ENCODE measurements at regions not wholly inside any gene's neighbourhood (a gene's known extent, or its start where the extent isn't known, plus 50 kb on each side); places are given as distances from the start of the nearest gene placed in this dataset.

DNA sequence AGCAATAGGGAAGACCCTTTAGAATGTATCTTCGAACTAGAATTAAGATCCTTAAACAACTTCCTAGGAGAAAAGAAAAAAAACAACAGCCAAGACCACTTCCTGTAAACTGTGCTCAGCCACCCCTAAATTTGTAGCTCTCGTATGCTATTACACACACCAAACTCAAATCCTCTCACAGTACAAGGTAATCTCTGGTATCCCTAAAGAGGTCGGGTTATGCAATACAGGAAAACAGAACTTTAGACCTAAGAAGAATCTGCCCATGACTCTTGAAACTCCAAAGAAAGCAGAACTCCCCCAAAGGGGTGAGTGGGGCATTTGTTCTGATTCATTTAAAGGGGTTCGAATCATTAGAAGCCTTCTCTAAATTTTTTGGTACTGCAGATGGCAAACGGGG, 170.9 kb upstream of the CASK start:
- no peak for DNase-seq

DNA sequence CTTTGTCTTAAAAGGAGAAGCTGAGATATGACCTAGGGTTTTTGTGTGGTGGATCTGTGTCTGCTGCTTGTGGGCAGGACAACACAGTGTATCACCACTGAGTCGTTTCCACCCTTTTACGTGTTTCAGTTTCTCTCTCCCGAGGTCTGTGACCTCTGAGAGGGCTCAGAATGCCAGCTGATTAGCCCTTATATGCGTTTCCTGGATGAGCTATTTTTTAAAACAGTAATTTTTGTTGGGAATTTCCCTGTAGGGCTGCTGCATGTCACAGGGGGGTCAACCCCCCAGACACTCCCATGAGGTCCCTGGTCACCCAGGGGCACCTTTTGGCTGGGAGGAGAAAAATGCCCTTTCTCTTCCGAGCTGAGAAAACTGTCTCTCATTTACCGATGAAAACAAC, 170.4 kb upstream of the CASK start:
- DNase-seq = no peak

DNA sequence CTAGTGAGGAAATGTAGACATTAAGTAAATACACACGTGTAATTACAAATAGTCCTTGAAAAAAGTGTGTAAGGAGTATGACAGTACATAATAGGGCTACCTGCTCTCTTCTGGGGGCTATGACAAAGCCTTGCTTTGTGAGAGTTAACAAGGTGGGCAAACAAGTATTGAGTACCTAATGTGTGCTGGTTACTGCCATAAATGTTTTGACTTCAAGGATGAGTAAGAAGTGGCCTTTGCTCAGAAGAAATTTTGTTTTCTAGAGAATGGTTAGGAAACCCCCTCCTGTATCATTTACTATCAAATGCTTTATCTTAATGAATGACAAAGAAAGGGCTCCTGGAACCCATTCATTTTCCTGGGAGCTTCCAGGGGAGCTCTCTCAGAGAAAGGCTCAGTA, 167.0 kb upstream of the CASK start:
- DNase-seq = no peak

DNA sequence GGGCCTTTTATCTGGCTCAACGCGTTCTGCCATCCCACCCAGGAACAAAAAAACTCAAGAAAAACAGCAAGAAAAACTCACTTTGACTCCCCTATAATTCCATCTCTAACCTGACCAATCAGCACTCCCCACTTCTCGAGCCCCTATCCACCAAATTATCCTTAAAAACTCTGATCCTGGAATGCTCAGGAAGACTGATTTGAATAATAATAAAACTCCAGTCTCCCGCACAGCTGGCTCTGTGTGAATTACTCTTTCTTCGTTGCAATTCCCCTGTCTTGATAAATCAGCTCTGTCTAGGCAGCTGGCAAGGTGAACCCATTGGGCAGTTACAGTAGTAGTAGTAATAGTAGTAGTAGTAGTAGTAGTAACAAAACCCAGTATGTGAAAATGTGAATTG, 165.7 kb upstream of the CASK start:
- no peak for DNase-seq

DNA sequence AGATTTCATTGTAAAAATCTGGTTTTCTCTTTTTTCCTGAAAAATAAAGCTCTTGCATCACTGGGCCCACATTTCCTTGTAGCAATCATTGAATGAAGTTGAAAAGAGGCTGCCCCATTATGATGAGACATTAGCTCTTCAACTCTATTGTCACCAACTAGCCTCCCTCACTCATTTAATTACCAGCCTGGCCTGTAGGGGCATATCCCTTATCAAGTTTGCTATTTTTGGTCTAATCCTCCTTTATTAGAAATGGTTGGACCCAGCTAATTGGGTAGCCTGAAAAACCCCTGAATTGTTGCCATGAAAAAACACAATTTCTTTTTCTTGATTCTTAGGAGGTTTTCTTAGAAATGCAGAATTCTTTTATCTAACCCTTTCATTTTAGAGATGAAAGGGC, 164.6 kb upstream of the CASK start:
- no peak for DNase-seq

DNA sequence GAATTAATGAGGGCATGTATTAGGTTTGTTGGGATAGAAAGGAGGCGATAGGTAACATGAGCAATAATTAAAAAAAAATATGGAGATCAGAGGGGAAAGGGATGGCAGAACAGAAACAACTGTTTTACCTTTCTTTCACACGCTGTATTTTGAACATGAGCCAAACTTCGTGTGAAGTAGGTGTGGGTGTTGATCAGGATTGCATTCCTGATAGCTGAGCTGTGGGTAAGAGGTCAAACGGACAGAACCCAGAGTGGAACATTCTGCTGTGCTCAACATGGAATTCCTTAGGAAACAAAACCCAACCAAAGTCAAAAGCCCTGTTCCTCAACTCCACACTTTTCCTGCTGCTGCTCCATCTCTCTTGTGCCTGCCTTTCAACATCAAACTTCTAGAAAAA, 162.5 kb upstream of the CASK start:
- DNase-seq = no peak

DNA sequence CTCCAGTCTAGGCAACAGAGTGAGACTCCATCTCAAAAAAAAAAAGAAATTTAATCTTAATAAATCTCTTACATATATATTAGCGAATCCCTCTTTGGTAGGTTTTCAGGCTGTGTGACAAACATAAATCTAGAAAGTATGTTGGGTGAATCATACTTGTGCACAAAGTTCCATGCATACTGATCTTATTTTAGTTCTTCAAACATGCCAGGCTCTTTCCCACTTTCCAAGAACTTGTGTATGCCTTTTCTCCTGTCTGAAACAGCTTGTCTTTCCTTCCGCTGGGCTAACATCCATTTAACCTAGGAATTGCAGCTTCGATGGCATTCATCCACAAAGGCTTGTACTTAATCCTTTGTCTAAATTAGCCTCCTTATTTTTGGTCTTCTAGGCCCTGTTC, 156.6 kb upstream of the CASK start:
- DNase-seq = no peak

DNA sequence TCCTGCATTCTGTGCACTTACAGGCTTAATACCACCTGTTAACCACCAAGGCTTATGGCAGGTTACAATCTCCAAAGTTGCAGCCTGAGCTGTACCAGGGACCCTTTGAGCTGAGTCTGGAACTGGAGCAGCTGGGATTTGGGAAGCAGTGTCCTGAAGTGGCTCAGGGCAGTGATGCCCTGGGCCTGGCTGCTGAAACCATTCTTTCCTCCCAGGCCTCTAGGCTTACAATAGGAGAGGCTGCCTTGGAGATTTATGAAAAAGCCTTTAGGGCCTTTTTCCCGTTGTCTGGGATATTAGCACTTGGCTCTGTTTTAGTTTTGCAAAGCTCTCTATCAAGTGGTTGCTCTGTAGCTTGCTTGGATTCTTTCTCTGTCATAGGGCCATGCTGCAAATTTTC, 154.3 kb upstream of the CASK start:
- DNase-seq = no peak

DNA sequence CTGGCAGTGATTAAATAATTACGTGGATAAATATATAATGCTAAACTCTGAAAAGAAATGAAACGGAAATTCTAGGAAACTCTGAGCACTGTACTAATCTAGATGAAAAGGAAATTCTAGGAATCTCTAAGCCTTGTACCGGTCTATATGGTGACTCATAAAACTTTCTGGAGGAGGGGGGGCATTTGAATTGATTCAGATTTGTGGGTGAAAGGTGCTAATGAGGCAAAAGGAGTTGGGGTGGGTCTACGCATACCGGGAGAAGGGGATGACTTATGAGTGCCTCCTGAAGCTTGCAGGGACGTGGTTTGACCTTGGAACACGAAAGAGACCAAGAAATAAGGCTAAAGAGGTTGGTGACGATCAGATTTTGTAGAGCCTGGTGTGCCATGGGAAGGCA, 151.7 kb upstream of the CASK start:
- DNase-seq = no peak

DNA sequence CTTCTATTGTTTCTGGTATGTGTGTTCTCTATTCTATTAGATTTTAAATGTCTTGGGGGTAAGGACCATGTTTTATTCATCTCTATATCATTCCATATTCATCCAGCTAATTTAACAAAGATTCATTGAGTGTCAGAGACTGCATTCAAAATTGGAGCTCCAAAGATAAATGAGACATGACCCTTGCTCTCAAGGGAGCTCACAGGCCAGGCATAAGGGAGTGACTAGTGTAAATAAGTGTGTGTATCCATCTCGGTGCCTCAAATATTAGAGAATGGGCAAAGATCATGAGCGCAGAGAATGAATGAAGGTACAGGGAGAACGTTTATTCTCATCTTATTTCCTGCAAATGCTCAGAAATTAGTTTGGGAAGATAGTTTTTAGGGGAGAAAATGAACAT, 150.1 kb upstream of the CASK start:
- no peak for DNase-seq

DNA sequence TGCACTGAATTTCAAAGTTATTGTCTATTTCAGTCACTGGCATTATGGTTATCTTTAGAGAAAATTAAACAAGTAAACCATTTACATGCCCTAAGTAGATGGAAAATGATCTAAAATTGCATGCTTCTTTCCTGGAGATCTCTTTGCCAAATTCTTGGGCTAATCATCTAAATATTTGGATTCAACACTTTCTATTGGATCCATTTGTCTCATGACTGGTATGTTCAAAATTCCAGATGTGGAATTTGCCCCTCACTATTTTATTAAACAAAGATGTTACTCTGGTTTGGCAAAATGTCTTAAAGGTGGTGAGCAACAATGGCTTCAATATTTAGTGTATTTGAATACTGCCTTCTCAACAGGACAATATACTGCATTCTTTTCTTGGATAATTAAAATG, 147.5 kb upstream of the CASK start:
- no peak for DNase-seq

DNA sequence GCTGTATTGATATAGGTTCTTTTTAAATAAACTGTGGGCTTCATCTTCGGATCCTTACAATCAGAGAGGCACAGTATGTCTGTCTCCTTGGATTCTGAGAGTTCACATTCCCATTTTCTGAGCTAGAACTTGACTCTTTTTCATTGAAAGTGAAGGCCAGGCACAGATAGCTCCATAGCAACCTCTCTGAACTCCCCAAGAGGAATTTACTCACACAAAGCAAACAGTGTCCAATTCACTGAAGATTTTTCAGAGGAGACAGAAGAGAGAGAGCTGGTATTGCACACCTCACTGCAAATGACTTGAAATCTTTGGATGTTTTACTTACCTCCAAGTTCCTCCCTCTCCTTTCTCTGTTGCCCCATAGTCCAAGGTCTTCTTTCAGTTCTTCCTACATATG, 130.9 kb upstream of the CASK start:
- DNase-seq = no peak

DNA sequence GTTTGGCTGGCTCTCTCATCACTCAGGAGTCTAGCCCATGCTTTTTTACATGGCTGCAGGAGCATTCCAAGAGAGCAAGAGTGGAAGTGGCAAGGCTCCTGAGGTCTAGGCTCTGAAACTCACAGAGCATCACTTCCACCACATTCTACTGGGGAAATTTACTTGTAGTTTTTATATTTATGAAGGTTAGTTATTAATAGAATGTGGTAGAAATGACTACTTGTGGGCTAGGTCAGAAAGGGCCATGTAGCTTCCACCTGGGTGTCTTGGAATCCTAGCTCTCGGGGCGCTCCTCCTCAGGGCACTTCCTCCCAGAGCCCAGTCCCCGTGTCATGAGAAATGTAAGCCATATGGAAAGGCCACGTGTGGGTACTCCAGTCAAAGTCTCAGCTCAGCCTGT, 127.0 kb upstream of the CASK start:
- no peak for DNase-seq

DNA sequence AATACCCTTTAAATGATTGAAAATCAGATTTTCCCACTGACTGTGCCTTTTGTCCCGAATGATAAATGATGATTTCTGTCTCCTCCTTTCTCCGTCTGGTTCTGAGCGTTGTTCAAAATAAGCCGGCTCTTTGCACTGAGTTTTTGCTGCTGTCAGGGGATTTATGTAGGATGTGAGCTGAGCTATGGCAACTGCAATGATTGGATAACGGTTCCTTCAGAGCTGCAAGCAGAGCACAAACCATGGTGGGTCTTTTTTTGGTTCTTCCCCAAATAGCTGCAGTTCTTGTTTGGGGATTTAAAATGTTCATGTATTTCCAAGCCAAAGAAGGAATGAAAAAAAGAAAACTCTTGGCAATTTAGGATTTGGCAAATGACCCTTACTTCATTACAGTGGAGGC, 124.5 kb upstream of the CASK start:
- DNase-seq = no peak

DNA sequence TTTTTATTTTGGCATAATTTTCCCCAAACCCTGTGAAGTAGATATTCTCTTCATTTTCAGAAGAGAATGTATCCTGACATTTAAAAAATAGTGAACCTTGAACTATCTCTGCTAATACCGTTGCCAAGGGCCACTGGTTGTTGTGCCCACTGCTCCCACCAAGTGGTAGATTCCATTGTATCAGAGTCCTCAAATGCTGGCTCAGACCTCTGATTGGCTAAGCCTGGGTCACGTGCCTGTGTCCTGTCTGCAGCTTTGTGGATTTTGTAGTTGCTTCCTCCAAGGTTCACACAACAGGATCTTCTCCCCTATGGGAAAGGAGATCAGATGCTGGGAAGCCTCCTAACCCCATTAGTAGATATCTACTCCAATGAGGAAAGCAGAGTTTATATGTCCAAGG, 104.8 kb upstream of the CASK start:
- no peak for DNase-seq

DNA sequence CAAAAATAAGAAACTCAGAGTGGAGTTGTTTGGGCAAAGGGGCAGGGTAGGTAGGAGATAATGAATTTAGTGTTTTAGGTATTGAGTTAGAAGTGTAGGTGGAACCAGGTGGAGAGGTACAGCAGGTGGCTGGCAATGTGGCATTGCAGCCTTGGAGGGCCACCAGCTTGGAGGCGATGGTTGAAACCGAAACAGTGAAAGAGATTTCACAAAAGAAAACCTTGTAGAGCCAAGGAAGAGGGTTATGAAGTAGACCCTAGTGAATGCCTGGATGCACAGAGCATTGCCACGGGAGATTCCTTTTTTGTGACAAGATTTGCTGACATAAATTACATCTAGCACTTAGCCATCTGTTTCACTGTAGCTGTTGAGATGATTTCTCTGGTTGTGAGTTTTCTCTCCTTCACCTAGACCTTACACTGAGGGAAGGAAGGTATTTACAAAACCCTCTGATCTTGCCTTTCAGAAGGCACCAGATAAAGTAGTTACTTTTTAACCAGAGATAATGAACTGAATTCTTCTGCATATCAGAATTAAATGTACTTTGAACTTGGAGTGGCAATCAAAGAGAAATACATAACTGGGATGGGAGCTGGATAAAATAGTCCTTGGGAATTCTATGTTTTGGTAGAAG, 104.1 kb upstream of the CASK start:
- DNase-seq = no peak

DNA sequence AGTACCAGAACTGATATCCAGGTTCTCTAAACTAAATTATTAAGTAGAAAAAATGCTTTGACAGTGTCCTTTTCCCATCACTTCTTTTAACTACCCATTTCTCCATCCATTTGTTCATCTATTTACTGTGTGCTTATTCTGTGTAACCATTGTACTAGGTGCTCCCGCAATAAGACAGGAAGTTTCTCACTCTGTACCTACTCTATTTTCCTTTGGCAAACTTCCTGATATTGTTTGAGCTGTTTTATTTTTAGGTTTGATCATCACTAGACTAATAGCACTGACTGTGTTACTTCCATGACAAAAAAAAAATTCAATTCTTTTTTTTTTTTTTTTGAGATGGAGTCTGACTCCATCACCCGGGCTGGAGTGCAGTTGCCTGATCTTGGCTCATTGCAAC, 102.5 kb upstream of the CASK start:
- no peak for DNase-seq

DNA sequence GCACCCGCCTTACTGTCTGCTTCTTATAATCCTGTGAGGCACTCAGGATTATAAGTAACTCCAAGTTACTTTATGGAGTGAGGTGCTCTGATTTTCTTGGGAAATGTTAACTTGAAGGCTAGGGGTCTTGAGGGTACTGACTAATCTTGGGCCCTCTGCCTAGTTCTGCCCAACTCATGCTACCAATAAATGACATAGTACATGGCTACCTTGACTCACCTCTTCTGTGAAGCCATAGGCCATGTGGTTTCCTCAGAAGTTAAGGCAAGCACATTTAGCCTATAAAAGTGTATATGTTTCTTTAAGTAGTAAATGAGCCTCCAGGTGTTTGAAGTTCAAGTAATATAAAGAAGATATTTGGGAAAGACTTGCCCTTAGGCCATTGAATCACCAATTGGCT, 99.8 kb upstream of the CASK start:
- DNase-seq = no peak

DNA sequence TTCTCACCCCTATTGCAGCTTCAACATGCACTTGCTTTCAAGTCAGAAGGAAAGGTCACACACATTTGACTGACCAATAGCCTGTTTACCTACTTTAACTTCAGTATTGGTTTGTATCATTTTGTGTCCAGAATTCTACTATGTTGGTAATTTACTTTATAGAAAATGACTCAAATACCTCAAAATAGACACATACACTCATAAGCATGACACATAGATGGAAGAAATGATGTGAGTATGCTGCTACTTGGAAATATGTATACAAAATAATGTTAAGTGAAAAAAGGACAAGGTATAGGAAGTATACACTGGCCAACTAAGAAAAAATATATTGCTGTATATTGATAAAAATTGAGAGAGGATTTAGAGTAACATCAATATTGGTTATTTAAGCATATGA, 98.8 kb upstream of the CASK start:
- no peak for DNase-seq

DNA sequence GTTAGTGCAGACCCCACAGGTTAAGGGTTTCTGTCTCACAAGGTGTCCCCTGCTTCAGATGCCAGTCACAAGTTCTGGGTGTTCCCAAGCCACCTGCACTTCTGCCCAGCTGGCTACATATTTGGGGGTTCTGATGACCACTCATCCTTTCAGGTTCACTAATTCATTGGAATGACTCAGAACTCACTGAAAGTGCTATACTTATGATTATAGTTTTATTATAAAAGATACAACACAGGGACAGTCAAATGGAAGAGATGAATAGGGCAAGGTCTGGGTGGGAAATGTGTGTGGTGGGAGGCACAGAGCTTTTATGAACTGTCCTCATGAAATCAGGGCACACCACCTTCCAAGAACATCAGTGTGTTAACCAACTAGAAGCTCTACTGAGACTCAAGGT, 97.7 kb upstream of the CASK start:
- no peak for DNase-seq

DNA sequence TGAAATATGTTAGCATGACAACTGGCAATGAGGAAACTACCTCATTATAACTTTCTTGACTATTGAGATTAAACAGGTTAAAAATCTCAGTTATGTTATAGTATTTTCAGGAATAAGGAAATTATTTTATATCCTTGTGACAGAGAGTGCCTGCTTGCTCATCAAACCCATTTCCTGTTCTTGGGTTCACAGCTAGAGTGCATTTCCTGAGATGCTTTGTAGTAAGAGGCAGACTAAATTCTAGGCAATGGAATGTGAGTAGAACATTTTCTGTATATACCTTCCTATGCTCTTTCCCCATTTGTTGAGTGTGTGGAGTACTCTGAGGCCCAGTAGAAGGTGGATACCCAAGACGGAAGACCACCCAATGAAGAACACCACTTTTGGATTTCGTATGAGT, 96.9 kb upstream of the CASK start:
- no peak for DNase-seq

DNA sequence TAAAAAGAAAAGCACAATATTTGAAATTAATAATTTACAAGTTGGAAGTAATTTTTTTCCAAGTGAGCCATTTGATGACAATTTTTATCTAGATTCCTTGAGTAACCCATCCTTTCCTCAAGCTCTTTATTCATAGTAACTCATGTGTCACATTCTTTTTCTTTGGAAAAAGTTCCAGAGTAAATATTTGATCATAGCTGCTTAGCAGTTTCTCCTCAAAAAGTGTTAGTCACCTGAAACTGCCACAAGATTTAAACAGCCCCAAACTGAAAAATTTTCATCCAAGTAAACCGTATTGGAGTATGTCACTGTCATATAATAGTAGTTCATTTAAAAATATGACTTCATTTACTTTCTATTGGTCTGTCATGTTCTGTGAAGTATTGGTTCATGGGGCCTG, 94.6 kb upstream of the CASK start:
- no peak for DNase-seq

DNA sequence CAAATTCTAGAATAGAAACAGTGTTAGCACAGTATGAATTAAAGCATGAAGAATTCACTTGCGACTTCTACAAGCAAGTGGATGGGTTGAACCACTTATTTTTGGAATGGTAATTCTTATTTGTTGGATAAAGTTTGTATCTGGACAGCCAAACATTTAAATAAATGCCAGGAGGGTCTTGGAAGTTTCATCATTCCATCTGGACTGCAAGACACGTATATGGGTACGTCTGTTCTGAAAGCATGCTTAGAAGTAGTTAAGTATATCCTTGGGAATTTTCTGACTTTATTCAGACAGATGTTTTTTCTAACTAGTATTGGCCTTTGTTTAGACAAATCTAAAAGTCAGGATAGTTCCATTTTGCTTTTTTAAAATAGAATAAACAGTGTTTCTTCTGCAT, 77.5 kb upstream of the CASK start:
- no peak for DNase-seq

DNA sequence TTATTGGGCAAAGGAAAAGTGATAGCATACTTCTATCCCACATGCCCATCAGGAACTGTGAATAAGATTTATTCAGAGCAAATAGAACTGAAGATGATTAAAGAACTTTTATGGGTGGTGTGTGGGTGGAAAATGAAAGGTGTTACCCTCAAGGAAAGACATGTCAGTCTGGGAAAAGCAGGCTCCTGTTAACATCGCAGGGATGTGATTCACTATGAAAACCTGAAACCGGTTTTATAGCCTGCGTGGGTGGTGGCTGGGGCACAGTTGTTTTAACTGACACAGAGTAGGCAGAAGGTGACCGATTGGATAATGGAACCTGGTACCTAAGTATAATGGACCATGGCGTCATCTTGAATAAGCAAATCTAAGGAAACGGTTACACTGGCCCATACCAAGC, 61.3 kb upstream of the CASK start:
- no peak for DNase-seq

DNA sequence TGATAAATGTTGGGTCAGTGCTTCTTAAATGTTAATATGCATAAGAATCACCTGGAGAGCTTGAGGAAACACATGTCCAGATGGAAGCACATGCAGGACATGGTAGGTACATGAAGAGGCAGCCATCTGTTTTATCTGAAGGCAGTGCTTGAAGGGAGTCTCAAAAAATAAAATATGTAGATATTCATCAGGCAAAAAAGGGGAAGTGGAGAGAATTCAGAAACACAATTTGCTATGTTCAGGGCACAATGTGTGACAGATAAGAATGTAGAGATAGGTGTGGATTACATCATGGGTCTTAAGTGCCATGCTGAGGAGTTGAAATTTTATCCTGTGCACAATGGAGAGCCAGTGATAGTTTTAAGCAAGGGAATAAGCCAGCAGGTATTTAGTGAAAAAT, 59.6 kb upstream of the CASK start:
- DNase-seq = no peak

DNA sequence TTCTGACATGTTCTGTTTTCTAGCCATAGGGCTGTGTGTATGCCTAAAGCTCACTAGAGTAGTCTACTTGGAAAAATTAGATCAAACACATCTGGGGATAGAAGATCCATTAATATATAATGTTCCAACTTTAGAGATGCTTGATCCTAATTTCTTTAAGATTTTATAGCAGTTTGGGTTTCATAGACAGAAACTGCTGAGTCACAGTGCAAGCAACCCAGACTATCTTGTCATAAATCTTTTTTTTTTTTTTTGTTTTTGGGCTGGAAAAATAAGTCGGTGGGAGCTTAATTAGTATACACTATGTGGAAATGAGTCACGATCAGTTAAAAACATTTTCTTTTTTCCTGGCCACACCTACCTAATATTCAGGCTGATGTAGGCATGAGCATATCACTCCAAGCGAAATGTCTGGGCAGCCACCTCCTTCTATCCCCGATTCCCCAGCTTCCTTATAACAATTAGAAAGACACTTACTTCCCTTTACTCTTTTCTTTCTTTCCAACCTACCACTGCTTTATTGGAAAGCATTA, 58.2 kb upstream of the CASK start:
- no peak for DNase-seq
